ENCODE measurements at regions not wholly inside any gene's neighbourhood (a gene's known extent, or its start where the extent isn't known, plus 50 kb on each side); places are given as distances from the start of the nearest gene placed in this dataset.
A peak's percentile ranks its signal among the peaks of the same experiment; 100 is the strongest.
"Not testable (repeated sequence)": the region's sequence is repeated elsewhere in the genome, so short reads cannot be mapped to it uniquely, and the experiment has no call there.

DNA sequence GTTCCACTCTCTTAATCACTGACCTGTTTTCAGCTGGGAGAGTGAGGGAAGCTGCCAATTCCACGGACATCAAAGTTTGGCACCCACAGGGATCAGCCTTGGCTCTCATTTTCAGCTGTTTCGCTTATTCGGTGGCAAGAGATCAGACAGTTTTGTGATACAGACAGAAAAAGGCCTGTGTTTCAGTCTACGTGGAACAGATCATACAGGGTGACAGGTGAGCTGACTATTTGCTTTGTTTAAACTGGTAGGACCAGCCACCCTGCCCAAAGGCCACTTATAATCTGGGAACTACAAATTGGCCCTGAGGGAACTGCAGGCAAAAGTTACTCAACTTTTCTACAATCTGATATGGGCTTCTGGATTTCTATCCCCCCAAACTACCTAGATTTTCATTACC lies 128.6 kb downstream of the ZNF467 start:
- intact Hi-C loops (cut with DNase I), result no loop called here

DNA sequence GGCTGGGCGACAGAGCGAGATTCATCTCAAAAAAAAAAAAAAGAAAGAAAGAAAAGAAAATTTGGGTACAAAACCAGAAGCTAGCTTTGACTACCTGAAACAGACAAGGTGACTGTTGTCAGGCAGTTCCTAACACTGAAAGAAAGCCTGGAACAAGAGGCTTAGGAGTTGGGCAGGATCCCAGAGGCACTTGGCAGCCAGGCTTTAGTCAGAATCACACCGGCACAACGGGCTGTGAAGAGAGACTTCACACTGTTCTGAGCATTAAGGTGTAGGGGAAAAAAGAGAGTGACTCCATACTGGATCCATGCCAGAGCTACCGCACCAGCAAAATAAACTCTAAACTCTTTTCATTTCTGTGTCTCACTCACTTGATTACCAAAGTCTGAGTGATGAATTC lies 130.8 kb downstream of the ZNF467 start:
- intact Hi-C loops (cut with DNase I), result no loop called here
- DNase-seq, result peak in 1 of 42 donors; percentile 4

More for the DNA sequence above, 128.6 kb downstream of the ZNF467 start:
- DNase-seq, result no peak

GRCh38 chr7:149638566-149639320 lies 134.6 kb downstream of the ZNF467 start:
- intact Hi-C loops (cut with DNase I), result no loop called here
- peak in 1 of 42 donors; percentile 2 for DNase-seq

- intact Hi-C loops (cut with DNase I), result no loop called here
These were observed 135.3 kb downstream of the ZNF467 start for GRCh38 chr7:149637911-149638565.

GRCh38 chr7:149635561-149636329 lies 137.6 kb downstream of the ZNF467 start:
- peak in 1 of 42 donors; percentile 25 for DNase-seq
- intact Hi-C loops (cut with DNase I), result no loop called here

More at GRCh38 chr7:149637911-149638565, 135.3 kb downstream of the ZNF467 start:
- DNase-seq, result peak in 1 of 42 donors; percentile 18

DNA sequence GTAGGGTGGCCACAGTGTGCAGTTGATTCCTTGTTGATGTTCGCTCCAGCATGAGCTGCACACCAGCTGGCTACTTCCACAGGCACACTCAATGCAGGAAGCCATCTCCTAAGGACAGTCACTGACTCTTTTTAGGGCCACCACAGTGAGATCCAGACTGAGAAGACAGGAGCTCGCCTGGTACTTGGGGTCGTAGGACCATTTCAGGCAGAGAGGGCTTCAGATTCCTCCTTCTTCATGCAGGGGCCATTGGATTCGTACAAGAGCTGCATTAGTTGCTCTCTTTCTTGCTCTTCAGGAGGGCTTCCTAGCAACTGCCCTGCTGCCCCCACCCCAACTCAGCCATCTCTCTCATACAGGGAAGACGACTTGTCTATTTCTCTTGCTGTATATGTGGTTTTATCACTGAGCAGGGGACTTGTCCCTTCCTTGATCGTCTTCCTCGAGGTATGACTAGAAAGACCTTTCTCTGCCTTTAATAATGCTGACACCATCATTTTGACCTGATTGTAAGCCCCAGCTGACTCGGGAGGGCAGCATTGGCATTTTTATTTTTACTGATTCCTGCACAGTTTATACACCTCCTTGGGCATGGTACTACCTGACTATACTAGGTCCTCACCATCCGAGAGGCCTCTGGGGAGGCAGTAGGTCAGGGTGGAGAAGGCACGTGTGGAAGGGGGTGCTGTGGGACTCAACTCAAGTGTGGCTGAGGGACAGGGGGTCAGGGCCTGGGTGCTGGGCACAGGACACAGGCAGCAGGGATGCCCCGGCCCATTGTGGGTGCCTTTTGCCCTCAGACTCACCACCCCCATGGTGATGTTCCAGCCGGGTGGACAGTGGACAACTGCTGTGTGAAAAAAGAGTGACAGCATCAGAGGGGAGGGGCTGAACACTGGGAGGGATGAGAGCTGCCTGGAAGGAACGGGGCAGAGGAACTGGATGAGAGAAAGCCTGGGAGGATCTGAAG lies 136.7 kb upstream of the ZNF746 start:
- intact Hi-C loops (cut with DNase I), result no loop called here
- DNase-seq, result peak in 1 of 42 donors; percentile 25

DNA sequence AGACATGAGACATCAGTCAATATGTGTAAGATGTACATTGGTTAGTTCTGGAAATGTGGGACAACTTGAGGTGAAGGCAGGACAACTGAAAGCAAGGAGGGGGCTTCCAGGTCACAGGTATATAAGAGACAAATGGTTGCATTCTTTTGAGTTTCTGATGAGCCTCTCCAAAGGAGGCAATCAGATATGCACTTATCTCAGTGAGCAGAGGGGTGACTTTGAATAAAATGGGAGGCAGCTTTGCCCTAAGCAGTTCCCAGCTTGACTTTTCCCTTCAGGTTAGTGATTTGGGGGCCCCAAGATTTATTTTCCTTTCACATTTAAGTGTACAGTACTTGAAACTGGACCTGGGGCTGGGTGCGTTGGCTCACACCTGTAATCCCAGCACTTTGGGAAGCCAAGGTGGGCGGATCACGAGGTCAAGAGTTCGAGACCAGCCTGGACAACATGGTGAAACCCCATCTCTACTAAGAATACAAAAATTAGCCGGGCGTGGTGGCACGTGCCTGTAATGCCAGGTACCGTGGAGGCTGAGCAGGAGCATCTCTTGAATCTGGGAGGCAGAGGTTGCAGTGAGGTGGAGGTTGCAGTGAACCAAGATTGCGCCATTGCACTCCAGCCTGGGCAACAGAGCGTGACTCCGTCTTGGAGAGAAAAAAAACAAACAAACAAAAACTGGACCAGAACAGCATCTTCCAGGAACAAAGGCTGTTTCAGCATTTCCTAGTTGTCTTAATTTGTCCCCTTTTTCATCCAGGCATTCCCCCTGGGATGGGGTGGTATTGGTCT lies 130.9 kb upstream of the ZNF746 start:
- intact Hi-C loops (cut with DNase I); DNase-seq: not testable (repeated sequence)

GRCh38 chr7:149627911-149628310 lies 130.3 kb upstream of the ZNF746 start:
- intact Hi-C loops (cut with DNase I), result no loop called here
- no peak for DNase-seq

DNA sequence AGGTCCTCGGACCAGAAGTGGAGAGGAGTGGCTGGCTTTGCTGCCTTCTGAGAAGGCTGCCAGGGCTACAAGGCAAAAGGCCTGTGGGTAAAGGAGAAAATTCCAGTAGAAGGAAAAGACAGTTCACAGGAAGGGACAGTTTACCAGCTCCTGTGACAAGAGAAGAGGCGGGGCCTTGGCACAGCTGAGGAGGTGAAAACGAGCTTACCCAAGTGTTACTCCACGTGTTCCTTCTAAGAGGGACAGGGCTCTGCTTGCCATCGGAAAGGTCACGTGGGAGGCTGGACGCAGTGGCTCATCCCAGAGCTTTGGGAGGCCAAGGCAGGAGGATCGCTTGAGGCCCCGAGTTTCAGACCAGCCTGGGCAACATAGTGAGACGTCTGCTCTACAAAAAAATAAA lies 129.4 kb upstream of the ZNF746 start:
- DNase-seq, result no peak
- intact Hi-C loops (cut with DNase I), result no loop called here

DNA sequence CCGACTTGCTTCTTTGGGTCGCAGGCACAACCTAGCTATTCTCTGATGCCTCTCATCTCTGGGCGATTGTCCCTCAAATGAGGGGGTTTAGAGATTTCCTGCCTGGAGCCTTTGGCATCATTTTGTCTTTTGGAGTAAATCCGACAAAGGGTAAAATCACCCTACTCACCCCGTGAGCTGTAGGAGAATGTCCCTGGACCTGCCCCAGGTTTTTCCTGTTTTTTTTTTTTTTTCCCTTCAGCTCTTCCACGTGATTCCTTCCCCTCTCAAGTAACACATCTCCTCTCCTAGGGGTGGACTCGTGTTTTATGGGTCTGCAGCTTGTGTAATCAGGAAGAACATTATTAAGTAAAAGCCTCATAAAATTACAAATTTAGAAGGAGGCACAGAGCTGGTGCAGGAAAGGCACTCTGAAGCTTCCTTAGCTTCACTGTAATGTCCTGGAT lies 128.4 kb upstream of the ZNF746 start:
- DNase-seq, result no peak
- intact Hi-C loops (cut with DNase I), result loop anchor here (2.0 kb wide), 1 partner anchor 89 kb away; a partner anchor contains a TSS

DNA sequence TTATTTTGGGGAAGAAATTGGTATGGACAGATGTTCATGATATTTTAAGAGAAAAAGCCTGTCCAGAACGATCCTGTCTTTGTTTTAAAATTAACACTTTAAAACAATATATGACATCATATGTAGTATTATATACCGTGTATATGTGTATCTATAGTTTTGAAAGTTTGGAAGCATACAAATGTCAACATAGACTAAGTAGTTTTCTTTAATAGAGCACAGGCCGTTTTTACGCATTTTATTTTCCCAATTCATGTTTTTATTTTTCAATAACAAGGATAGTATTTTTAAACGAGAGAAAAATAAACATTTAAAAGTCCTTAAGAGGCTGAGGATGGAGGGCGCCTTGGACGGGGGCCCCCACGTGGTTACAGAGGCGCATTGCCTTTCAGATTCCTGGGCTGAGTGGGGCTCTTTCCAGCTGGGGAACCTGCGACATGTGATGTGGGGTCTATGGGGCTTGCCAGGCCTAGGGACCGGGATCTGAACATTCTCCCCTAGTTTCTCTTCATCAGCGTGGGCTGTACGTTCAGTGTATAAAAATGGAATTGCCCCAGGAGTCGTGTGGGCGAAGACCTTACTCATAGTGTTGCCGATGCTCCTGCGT lies 127.8 kb upstream of the ZNF746 start:
- DNase-seq, result peak; percentile 47 to 89 (median 70)
- intact Hi-C loops (cut with DNase I), result loop anchor here (2.0 kb wide), 1 partner anchor 89 kb away; a partner anchor contains a TSS

DNA sequence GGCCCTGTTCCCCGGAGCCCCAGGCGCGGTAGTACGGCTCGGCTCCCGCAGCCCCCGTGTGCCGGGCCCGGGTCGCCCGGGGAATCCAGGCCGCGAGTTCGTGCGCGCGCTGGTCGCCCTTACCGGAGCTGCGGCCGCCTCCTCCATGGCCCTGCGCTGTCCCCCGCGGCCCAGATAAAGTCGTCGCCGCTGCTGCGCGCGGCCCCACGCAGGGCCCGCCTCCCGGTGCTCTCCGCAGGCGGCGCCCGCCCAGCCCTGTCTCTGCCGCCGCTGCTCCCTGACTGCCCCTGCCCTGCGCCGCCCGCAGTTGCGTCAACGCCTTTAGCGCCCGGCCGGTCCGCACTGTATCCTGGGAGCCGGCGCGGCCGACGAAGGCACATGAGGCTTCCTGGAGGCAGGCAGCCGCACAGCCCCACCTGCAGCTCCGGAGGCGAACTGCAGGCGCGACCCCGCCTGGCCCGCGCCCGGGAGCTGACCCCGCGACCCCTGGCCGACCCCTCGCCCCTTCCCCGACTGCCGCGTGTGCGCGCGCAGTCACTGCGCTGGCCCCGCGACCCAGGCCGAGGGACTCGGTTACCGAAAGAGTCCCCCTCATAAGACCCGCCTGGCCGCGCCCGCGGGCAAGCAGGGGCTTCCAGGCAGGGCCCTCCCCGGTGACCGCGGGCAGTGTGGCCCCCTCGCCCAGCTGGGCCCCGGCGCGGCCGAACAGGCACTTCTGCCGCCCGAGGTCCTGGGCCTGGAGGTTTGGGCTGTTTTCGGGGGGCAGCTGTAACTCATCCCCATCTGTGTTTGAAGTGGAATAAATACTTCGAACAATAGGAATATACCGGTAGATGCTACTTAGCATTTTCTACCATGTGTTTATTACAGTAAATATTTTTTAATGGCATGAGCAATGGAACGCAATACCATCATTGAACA lies 127.1 kb upstream of the ZNF746 start:
- intact Hi-C loops (cut with DNase I), result loop anchor here (2.0 to 5.0 kb wide), 2 partner anchors 90 to 103 kb away; a partner anchor contains a TSS

DNA sequence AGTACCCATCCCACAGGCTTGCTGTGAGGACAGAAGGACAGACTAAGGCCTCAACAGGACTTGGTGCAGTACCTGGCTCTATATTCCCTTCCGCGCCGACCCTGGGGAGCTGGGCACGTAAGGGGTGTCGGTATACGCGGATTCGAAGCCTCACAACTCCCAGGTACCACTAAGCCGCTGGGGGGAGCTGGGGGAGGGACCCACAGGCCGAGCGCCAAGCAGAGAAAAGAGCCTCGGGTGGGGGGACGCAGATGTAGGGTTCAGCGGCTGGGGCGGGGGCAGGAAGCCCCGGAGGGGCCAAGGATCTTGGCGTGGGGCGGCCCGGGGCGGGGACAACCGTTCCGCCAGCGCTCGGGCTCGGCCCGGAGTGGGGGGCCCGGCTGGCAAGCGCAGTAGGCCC lies 126.4 kb upstream of the ZNF746 start:
- intact Hi-C loops (cut with DNase I), result loop anchor here (2.0 to 5.0 kb wide), 2 partner anchors 91 to 103 kb away; a partner anchor contains a TSS
- peak in 38 of 42 donors; percentile 12 to 64 (median 41) for DNase-seq

More for the DNA sequence above, 127.1 kb upstream of the ZNF746 start:
- peak; percentile 80 to 97 (median 92) for DNase-seq

- intact Hi-C loops (cut with DNase I), result loop anchor here (5.0 kb wide), 1 partner anchor 104 kb away; no protein-coding TSS in a partner anchor
- DNase-seq, result peak in 23 of 42 donors; percentile 4 to 64 (median 21)
These were observed 125.8 kb upstream of the ZNF746 start for GRCh38 chr7:149623262-149623997.

All from head of caudate nucleus (tissue), 42 donors.